Cardiac fibroblast (primary cell): ENCODE measurements at regions not wholly inside any gene's neighbourhood (a gene's known extent, or its start where the extent isn't known, plus 50 kb on each side); places are given as distances from the start of the nearest gene placed in this dataset.
A peak's percentile ranks its signal among the peaks of the same experiment; 100 is the strongest.
"Not testable (repeated sequence)": the region's sequence is repeated elsewhere in the genome, so short reads cannot be mapped to it uniquely, and the experiment has no call there.

Source experiments
- DNase-seq, 2 donors: peaks; one replicate each; pipeline versions ENCODE4 v3.0.0 to v3.0.0-alpha.2; 2010; ENCODE audit warnings: low read depth in 2 of 2
- H3K4me3 ChIP-seq, 2 donors: replicated peaks in 1 of 2; 1 replicate in 1 of 2; 2 replicates in 1 of 2; pipeline ENCODE4 v1.5.1; 2011; ENCODE audit warnings: low read depth in 2 of 2, low read length in 2 of 2, mild to moderate bottlenecking in 2 of 2, moderate library complexity in 1 of 2
- CTCF ChIP-seq: IDR thresholded peaks from one replicate; pipeline ENCODE4 v1.5.1; 2011; ENCODE audit warnings: low read depth, mild to moderate bottlenecking, low read length, inconsistent platforms

DNA sequence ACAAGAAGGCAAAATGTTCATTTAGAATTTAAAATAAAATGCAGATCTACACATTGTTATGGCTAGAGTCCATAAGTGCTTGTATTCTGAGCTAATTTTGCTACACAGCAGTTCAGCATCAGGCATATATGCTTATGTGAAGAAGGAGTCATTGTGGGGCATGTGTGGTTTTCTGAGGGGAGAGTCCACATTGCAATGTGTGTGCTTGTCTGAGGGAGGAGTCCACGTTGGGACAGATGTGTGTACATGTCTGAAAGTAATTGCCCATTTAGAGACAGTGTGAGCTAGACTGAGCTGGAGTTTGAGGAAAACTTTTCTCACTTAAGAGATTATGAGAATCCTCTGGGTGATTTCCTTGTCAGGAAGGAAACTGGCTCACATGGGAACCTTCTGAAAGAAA is 767.9 kb downstream of the TMEM121 start:
- no peak for DNase-seq
- no peak overlapping the region for H3K4me3 ChIP-seq
- TF ChIP-seq CTCF: no peak

- not testable (repeated sequence) for H3K4me3 ChIP-seq, DNase-seq
These were observed 774.6 kb downstream of the TMEM121 start for GRCh38 chr14:106300951-106301510.

- H3K4me3 ChIP-seq, DNase-seq: not testable (repeated sequence)
These were observed 775.2 kb downstream of the TMEM121 start for GRCh38 chr14:106301609-106302008.

DNA sequence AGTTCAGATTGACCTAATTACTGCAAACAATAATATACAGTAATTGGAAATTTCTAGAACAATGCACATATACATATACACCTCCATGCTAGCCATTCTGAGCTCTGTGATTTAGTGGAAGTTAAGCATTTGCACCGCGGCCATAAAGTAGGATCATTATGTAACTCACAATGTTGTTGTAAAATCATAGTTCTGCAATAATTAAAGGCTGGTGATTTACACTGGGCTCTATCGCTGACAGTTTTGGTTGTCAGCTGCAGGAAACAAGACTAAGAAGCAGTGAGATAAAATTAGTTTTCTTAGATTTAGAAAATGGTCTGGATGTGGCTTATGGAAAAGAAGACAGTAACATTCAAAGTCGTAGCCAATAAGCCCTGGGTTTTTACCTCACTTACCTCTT is 776.3 kb downstream of the TMEM121 start:
- H3K4me3 ChIP-seq: no peak overlapping the region
- TF ChIP-seq CTCF: no peak
- DNase-seq: no peak

DNA sequence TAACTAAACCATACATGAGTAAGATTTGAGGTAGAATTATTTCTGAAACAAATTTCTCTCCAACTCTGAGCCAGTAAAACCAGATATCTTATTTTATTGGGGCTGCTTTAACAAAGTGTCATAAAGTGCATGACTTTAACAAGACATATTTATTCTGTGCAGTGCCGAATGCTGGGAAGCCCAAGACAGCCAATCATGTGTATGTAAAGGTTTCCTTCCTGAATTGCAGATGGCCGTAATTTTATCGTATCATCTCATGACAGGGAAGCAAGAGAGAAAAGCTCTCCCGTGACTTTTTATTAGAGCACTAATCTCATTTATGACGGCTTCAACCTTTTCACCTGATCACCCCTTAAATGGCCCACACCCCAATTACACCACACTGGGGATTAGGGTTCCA is 777.9 kb downstream of the TMEM121 start:
- DNase-seq: no peak
- no peak for TF ChIP-seq CTCF
- no peak overlapping the region for H3K4me3 ChIP-seq

DNA sequence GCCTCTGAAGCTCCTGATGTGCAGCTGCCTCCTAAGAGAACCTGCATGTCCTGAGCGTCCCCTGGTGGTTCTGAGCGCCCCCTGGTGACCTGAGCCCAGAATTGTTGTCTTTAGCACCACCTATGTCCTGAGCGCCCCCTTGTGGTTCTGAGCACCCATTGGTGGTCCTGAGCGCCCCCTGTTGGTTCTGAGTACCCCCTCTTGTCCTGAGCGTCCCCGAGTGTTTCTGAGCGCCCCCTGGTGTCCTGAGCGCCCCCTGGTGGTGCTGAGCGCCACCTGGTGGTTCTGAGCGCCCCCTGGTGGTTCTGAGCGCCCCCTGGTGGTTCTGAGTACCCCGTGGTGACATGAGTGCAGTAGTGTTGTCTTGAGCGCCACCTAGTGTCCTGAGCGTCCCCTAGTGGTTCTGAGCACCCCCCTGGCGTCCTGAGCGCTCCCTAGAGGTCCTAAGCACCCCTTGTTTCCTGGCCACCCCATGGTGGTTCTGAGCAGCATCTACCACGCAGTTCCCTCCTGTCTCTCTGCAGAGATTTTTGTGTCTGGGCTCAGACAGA is 782.5 kb downstream of the TMEM121 start:
- H3K4me3 ChIP-seq: no peak overlapping the region
- peak; percentile 25 for TF ChIP-seq CTCF
- DNase-seq: peak in 1 of 2 donors; percentile 9

DNA sequence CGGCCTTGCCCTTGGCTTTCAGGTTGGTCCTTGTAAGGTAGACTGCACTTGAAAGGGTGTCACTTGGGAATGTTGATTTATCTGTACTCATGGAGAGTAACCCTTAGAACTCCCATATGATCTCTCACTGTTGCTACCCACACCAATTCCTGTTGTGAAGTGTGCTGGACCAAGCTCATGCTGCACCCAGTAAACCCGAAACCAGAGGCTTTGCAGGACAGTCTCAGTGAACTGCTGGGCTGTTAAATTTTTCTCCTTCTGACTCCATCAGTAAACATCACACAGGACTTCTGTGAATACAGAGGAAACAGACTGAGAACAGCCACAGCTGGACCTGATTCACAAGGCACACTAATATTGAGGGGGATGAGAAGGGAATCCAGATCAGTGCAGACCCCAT is 783.0 kb downstream of the TMEM121 start:
- no peak overlapping the region for H3K4me3 ChIP-seq
- no peak for TF ChIP-seq CTCF
- DNase-seq: no peak

DNA sequence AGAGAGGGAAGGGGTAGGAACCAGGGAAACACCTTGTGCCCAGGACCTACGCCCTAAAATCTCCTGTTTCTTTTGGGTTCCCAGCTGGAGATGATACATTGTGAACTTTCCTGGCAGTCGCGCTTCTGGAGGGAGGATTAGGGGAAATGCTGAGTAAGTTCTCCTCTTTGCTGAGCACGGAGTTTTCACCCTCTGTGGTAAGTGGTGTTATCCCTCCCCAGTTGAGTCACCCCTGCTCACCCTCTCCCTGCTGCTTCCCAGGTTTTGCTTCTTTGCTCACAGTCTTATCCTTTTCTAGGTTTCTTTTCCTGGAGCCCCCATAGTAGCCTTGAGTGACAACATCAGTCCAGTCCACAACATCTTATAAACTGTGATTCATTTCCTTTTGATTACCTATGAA is 789.1 kb downstream of the TMEM121 start:
- no peak for DNase-seq
- no peak overlapping the region for H3K4me3 ChIP-seq
- TF ChIP-seq CTCF: no peak
